ENCODE measurements at regions not wholly inside any gene's neighbourhood (a gene's known extent, or its start where the extent isn't known, plus 50 kb on each side); places are given as distances from the start of the nearest gene placed in this dataset.
"Not testable (repeated sequence)": the region's sequence is repeated elsewhere in the genome, so short reads cannot be mapped to it uniquely, and the experiment has no call there.

- H3K27ac ChIP-seq (ENCODE audit: low read depth, low read length) = no peak overlapping the region
- TF ChIP-seq, protein P1, sequence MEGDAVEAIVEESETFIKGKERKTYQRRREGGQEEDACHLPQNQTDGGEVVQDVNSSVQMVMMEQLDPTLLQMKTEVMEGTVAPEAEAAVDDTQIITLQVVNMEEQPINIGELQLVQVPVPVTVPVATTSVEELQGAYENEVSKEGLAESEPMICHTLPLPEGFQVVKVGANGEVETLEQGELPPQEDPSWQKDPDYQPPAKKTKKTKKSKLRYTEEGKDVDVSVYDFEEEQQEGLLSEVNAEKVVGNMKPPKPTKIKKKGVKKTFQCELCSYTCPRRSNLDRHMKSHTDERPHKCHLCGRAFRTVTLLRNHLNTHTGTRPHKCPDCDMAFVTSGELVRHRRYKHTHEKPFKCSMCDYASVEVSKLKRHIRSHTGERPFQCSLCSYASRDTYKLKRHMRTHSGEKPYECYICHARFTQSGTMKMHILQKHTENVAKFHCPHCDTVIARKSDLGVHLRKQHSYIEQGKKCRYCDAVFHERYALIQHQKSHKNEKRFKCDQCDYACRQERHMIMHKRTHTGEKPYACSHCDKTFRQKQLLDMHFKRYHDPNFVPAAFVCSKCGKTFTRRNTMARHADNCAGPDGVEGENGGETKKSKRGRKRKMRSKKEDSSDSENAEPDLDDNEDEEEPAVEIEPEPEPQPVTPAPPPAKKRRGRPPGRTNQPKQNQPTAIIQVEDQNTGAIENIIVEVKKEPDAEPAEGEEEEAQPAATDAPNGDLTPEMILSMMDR (IDR thresholded peaks at IDR 0.05; ENCODE audit: extremely low read depth, low read depth, low read length) = no peak
- H3K27me3 ChIP-seq (ENCODE audit: insufficient read depth, low read length) = no peaks in the 10 kb centered on the region
- H3K4me2 ChIP-seq (ENCODE audit: insufficient read depth, low read length) = no peak overlapping the region
- no peaks in the 10 kb centered on the region for H4K20me1 ChIP-seq (ENCODE audit: insufficient read depth, low read length)
- H3K79me2 ChIP-seq (ENCODE audit: insufficient read depth, low read length) = no peaks in the 10 kb centered on the region
- H3K36me3 ChIP-seq (ENCODE audit: insufficient read depth, low read length) = no peaks in the 10 kb centered on the region
- H3K9me3 ChIP-seq (ENCODE audit: low read depth, low read length) = no peaks in the 10 kb centered on the region
- no peaks in the 10 kb centered on the region for H3K4me1 ChIP-seq (ENCODE audit: insufficient read depth, low read length)
- no peak overlapping the region for H2AFZ ChIP-seq (ENCODE audit: low read length)
- DNase-seq (ENCODE audit: insufficient read length, low spot score, missing footprints) = no peak
- no peak overlapping the region for H3K4me3 ChIP-seq (ENCODE audit: insufficient read depth, low read length)
Measured at GRCh38 chr16:47904691-47905090, 251.1 kb downstream of the ABCC12 start.

DNA sequence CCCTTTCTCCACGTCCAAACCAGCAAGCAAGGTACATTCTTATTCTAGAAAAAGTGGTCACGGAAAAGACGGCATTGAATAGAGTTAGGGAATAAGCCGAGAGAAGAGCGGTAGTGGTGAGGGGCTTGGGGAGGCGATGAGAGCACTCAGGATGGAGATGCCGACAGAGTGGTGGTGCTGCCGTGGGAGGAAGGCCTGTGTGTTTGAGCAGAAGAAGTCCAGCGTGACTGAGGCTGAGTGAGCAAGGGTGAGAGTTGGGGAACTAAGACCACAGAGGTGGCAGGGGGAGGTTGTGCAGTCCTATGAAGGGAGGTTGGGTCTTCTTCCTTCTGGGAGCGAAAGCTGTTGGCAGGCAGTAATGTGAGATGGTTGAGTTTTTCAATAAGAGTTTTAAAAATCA is 252.3 kb downstream of the ABCC12 start:
- H2AFZ ChIP-seq (ENCODE audit: low read length) = no peak overlapping the region
- H3K9me3 ChIP-seq (ENCODE audit: low read depth, low read length) = no peaks in the 10 kb centered on the region
- H3K4me3 ChIP-seq (ENCODE audit: insufficient read depth, low read length) = no peak overlapping the region
- H3K27me3 ChIP-seq (ENCODE audit: insufficient read depth, low read length) = no peaks in the 10 kb centered on the region
- H3K36me3 ChIP-seq (ENCODE audit: insufficient read depth, low read length) = no peaks in the 10 kb centered on the region
- DNase-seq (ENCODE audit: insufficient read length, low spot score, missing footprints) = no peak
- no peaks in the 10 kb centered on the region for H3K4me1 ChIP-seq (ENCODE audit: insufficient read depth, low read length)
- H3K79me2 ChIP-seq (ENCODE audit: insufficient read depth, low read length) = no peaks in the 10 kb centered on the region
- no peaks in the 10 kb centered on the region for H4K20me1 ChIP-seq (ENCODE audit: insufficient read depth, low read length)
- H3K4me2 ChIP-seq (ENCODE audit: insufficient read depth, low read length) = no peak overlapping the region
- no peak overlapping the region for H3K27ac ChIP-seq (ENCODE audit: low read depth, low read length)
- TF ChIP-seq, protein P1 (IDR thresholded peaks at IDR 0.05; ENCODE audit: extremely low read depth, low read depth, low read length) = no peak

GRCh38 chr16:47897105-47897504 is 258.7 kb downstream of the ABCC12 start:
- not testable (repeated sequence) for DNase-seq (ENCODE audit: insufficient read length, low spot score, missing footprints); H3K79me2 ChIP-seq (ENCODE audit: insufficient read depth, low read length); H3K36me3 ChIP-seq (ENCODE audit: insufficient read depth, low read length); H3K9me3 ChIP-seq (ENCODE audit: low read depth, low read length); H4K20me1 ChIP-seq (ENCODE audit: insufficient read depth, low read length); H3K27me3 ChIP-seq (ENCODE audit: insufficient read depth, low read length); H2AFZ ChIP-seq (ENCODE audit: low read length); H3K27ac ChIP-seq (ENCODE audit: low read depth, low read length); H3K4me3 ChIP-seq (ENCODE audit: insufficient read depth, low read length); H3K4me1 ChIP-seq (ENCODE audit: insufficient read depth, low read length); H3K4me2 ChIP-seq (ENCODE audit: insufficient read depth, low read length)

- H2AFZ ChIP-seq (ENCODE audit: low read length) = no peak overlapping the region
- DNase-seq (ENCODE audit: insufficient read length, low spot score, missing footprints) = no peak
- H4K20me1 ChIP-seq (ENCODE audit: insufficient read depth, low read length) = no peaks in the 10 kb centered on the region
- H3K4me2 ChIP-seq (ENCODE audit: insufficient read depth, low read length) = no peak overlapping the region
- no peak overlapping the region for H3K27ac ChIP-seq (ENCODE audit: low read depth, low read length)
- H3K79me2 ChIP-seq (ENCODE audit: insufficient read depth, low read length) = no peaks in the 10 kb centered on the region
- H3K4me3 ChIP-seq (ENCODE audit: insufficient read depth, low read length) = no peak overlapping the region
- H3K27me3 ChIP-seq (ENCODE audit: insufficient read depth, low read length) = no peaks in the 10 kb centered on the region
- H3K36me3 ChIP-seq (ENCODE audit: insufficient read depth, low read length) = no peaks in the 10 kb centered on the region
- no peaks in the 10 kb centered on the region for H3K4me1 ChIP-seq (ENCODE audit: insufficient read depth, low read length)
- no peaks in the 10 kb centered on the region for H3K9me3 ChIP-seq (ENCODE audit: low read depth, low read length)
- TF ChIP-seq, protein P1 (IDR thresholded peaks at IDR 0.05; ENCODE audit: extremely low read depth, low read depth, low read length) = no peak
Measured at GRCh38 chr16:47895146-47895545, 260.6 kb downstream of the ABCC12 start.
